Fibroblast of skin of left biceps (primary cell): ENCODE measurements at regions not wholly inside any gene's neighbourhood (a gene's known extent, or its start where the extent isn't known, plus 50 kb on each side); places are given as distances from the start of the nearest gene placed in this dataset.

ENCODE experiments used
- DNase-seq, 2 experiments: peaks; one replicate each; pipeline ENCODE4 v3.0.0-alpha.2; 2013; ENCODE audit warnings: low read depth in 2 of 2

GRCh38 chr5:162485666-162486292, 418.2 kb downstream of the GABRG2 start:
- DNase-seq: no peak

- DNase-seq: peak; percentile 1 to 7
Measured at GRCh38 chr5:162487528-162488525, 420.3 kb downstream of the GABRG2 start.

GRCh38 chr5:162496100-162496808, 428.7 kb downstream of the GABRG2 start:
- peak; percentile 13 to 14 for DNase-seq

GRCh38 chr5:162497455-162497854, 429.9 kb downstream of the GABRG2 start:
- no peak for DNase-seq

- DNase-seq: no peak
Measured at GRCh38 chr5:162502780-162503179, 435.2 kb downstream of the GABRG2 start.

GRCh38 chr5:162503796-162504195, 436.2 kb downstream of the GABRG2 start:
- DNase-seq: no peak

- DNase-seq: no peak
Measured at GRCh38 chr5:162512935-162513565, 445.5 kb downstream of the GABRG2 start.

GRCh38 chr5:162514116-162514515, 446.5 kb downstream of the GABRG2 start:
- DNase-seq: no peak

GRCh38 chr5:162520878-162521277, 453.3 kb downstream of the GABRG2 start:
- no peak for DNase-seq

- DNase-seq: no peak
Measured at GRCh38 chr5:162529209-162529608, 461.6 kb downstream of the GABRG2 start.

- DNase-seq: no peak
Measured at GRCh38 chr5:162529886-162530285, 462.3 kb downstream of the GABRG2 start.

- no peak for DNase-seq
Measured at GRCh38 chr5:162543437-162543836, 475.9 kb downstream of the GABRG2 start.

- DNase-seq: no peak
Measured at GRCh38 chr5:162544905-162545304, 477.3 kb downstream of the GABRG2 start.

GRCh38 chr5:162550236-162550635, 482.7 kb downstream of the GABRG2 start:
- no peak for DNase-seq

- no peak for DNase-seq
Measured at GRCh38 chr5:162558120-162558519, 490.5 kb downstream of the GABRG2 start.

- no peak for DNase-seq
Measured at GRCh38 chr5:162567644-162568043, 500.1 kb downstream of the GABRG2 start.

- no peak for DNase-seq
Measured at GRCh38 chr5:162573758-162574157, 506.2 kb downstream of the GABRG2 start.

GRCh38 chr5:162591724-162592123, 524.2 kb downstream of the GABRG2 start:
- DNase-seq: no peak

- no peak for DNase-seq
Measured at GRCh38 chr5:162593881-162594280, 526.3 kb downstream of the GABRG2 start.

GRCh38 chr5:162603443-162604070, 536.0 kb downstream of the GABRG2 start:
- DNase-seq: no peak

GRCh38 chr5:162607879-162608278, 540.3 kb downstream of the GABRG2 start:
- DNase-seq: no peak
